Breast epithelium (tissue), 4 donors: ENCODE measurements at regions not wholly inside any gene's neighbourhood (a gene's known extent, or its start where the extent isn't known, plus 50 kb on each side); places are given as distances from the start of the nearest gene placed in this dataset.

ENCODE experiments used
- DNase-seq, 2 donors: peaks; one replicate each; pipeline ENCODE4 v3.0.0-alpha.2; 2019; ENCODE audit warnings: low spot score in 2 of 2
- H3K27ac ChIP-seq, 2 donors: fragments of 200-600 bp; sonication (generic) in 1 of 2; one replicate each; pipeline ENCODE4 v1.5.1; 2016 to 2019; ENCODE audit warnings: mild to moderate bottlenecking in 1 of 2
- H3K27me3 ChIP-seq, 2 donors: fragments of 200-600 bp; sonication (generic) in 1 of 2; one replicate each; pipeline versions ENCODE4 v1.5.1 to v1.6.0; 2017 to 2019; ENCODE audit warnings: control low read depth in 1 of 2, mild to moderate bottlenecking in 1 of 2
- H3K36me3 ChIP-seq: fragments of 200-600 bp; one replicate; pipeline ENCODE4 v1.5.1; 2019
- H3K4me1 ChIP-seq, 2 donors: fragments of 200-600 bp; sonication (generic); one replicate each; pipeline ENCODE4 v1.5.1; 2016 to 2019; ENCODE audit warnings: control low read depth in 1 of 2
- H3K4me3 ChIP-seq, 3 donors: fragments of 200-600 bp; sonication (generic); 1 replicate in 2 of 3; 2 replicates in 1 of 3; pipeline ENCODE4 v1.5.1; 2016 to 2019; ENCODE audit warnings: mild to moderate bottlenecking in 3 of 3, moderate library complexity in 2 of 3
- H3K9me3 ChIP-seq, 2 donors: fragments of 200-600 bp; sonication (generic) in 1 of 2; one replicate each; pipeline ENCODE4 v1.5.1; 2016 to 2019; ENCODE audit warnings: control low read depth in 1 of 2
- CTCF ChIP-seq, 3 donors: fragments of 450-650 bp; IDR thresholded peaks; one replicate each; pipeline ENCODE4 v1.5.1; 2016 to 2017; ENCODE audit warnings: antibody characterized with exemption in 3 of 3, mild to moderate bottlenecking in 3 of 3, moderate library complexity in 3 of 3
- POLR2A ChIP-seq: fragments of 450-650 bp; IDR thresholded peaks from one replicate; pipeline ENCODE4 v1.6.1; 2016; ENCODE audit warnings: antibody characterized with exemption, mild to moderate bottlenecking, moderate library complexity
- POLR2AphosphoS5 ChIP-seq, 3 donors: sonication (generic); formaldehyde crosslinking; IDR thresholded peaks; one replicate each; pipeline ENCODE4 v1.6.1; 2017; ENCODE audit warnings: antibody characterized with exemption in 3 of 3
- intact Hi-C: fragments of 100-400 bp; cut with DNase I; formaldehyde crosslinking; loops from one replicate; pipeline ENCODE4 v1.15.1; 2023; ENCODE audit warnings: low total_unique reads

- Histone ChIP-seq H3K4me1 (no peaks in the 10 kb centered on the region), H3K27me3 (peaks cover 0 to 4% of the 10 kb centered on the region in 2 donors), H3K9me3 (no peaks in the 10 kb centered on the region), H3K27ac (no peak overlapping the region), H3K4me3 (no peak overlapping the region), H3K36me3 (no peaks in the 10 kb centered on the region)
- no peak for TF ChIP-seq POLR2A
- no peak for TF ChIP-seq CTCF (IDR thresholded peaks at IDR 0.05)
- no peak for TF ChIP-seq POLR2AphosphoS5 (IDR thresholded peaks at IDR 0.05)
- no peak for DNase-seq
- intact Hi-C loops: no loop called here
Measured at GRCh38 chr22:22084089-22084711, 101.6 kb upstream of the TOP3B start.

- no peak for DNase-seq
- Histone ChIP-seq H3K27me3 (peaks cover 0 to 4% of the 10 kb centered on the region in 2 donors), H3K4me3 (no peak overlapping the region), H3K27ac (no peak overlapping the region), H3K4me1 (no peaks in the 10 kb centered on the region), H3K9me3 (no peaks in the 10 kb centered on the region), H3K36me3 (no peaks in the 10 kb centered on the region)
- TF ChIP-seq POLR2AphosphoS5 (IDR thresholded peaks at IDR 0.05) (no peak), POLR2A (no peak), CTCF (IDR thresholded peaks at IDR 0.05) (no peak)
- intact Hi-C loops: no loop called here
Measured at GRCh38 chr22:22082960-22083359, 100.4 kb upstream of the TOP3B start.

GRCh38 chr22:22082229-22082835 is 99.7 kb upstream of the TOP3B start:
- intact Hi-C loops: no loop called here
- H3K4me1 ChIP-seq: no peaks in the 10 kb centered on the region
- no peaks in the 10 kb centered on the region for H3K36me3 ChIP-seq
- no peak overlapping the region for H3K4me3 ChIP-seq
- H3K27ac ChIP-seq: no peak overlapping the region
- no peak for TF ChIP-seq CTCF (IDR thresholded peaks at IDR 0.05)
- TF ChIP-seq POLR2A: no peak
- TF ChIP-seq POLR2AphosphoS5 (IDR thresholded peaks at IDR 0.05): no peak
- no peak for DNase-seq
- no peaks in the 10 kb centered on the region for H3K9me3 ChIP-seq
- peaks cover 0 to 4% of the 10 kb centered on the region in 2 donors for H3K27me3 ChIP-seq

GRCh38 chr22:22080270-22080669 is 97.7 kb upstream of the TOP3B start:
- no peak overlapping the region for H3K4me3 ChIP-seq
- H3K27me3 ChIP-seq: peaks cover 0 to 4% of the 10 kb centered on the region in 2 donors
- TF ChIP-seq POLR2A (no peak), POLR2AphosphoS5 (IDR thresholded peaks at IDR 0.05) (no peak), CTCF (IDR thresholded peaks at IDR 0.05) (no peak)
- H3K27ac ChIP-seq: no peak overlapping the region
- intact Hi-C loops: no loop called here
- no peaks in the 10 kb centered on the region for H3K36me3 ChIP-seq
- H3K9me3 ChIP-seq: no peaks in the 10 kb centered on the region
- no peak for DNase-seq
- H3K4me1 ChIP-seq: no peaks in the 10 kb centered on the region

- TF ChIP-seq POLR2AphosphoS5 (IDR thresholded peaks at IDR 0.05) (no peak), POLR2A (no peak), CTCF (IDR thresholded peaks at IDR 0.05) (no peak)
- no peaks in the 10 kb centered on the region for H3K9me3 ChIP-seq
- DNase-seq: no peak
- H3K4me1 ChIP-seq: no peaks in the 10 kb centered on the region
- no peak overlapping the region for H3K27ac ChIP-seq
- no peak overlapping the region for H3K4me3 ChIP-seq
- H3K36me3 ChIP-seq: no peaks in the 10 kb centered on the region
- peaks cover 0 to 4% of the 10 kb centered on the region in 2 donors for H3K27me3 ChIP-seq
- intact Hi-C loops: no loop called here
Measured at GRCh38 chr22:22079404-22080148, 97.0 kb upstream of the TOP3B start.
